Epithelial cell of proximal tubule (primary cell): ENCODE measurements at regions not wholly inside any gene's neighbourhood (a gene's known extent, or its start where the extent isn't known, plus 50 kb on each side); places are given as distances from the start of the nearest gene placed in this dataset.
"Not testable (repeated sequence)": the region's sequence is repeated elsewhere in the genome, so short reads cannot be mapped to it uniquely, and the experiment has no call there.

Source experiments
- DNase-seq: peaks from one replicate; pipeline ENCODE4 v3.0.0-alpha.2; 2011; ENCODE audit warnings: low read depth
- H3K4me3 ChIP-seq: 2 replicates; pipeline ENCODE4 v1.5.1; 2011; ENCODE audit warnings: low read depth, mild to moderate bottlenecking, low read length
- TF ChIP-seq, protein P1 (sequence below): conservative IDR thresholded peaks from 2 replicates; pipeline ENCODE4 v1.5.1; 2012; ENCODE audit warnings: low read depth, mild to moderate bottlenecking, low read length

- no peak overlapping the region for H3K4me3 ChIP-seq
- TF ChIP-seq, protein P1, sequence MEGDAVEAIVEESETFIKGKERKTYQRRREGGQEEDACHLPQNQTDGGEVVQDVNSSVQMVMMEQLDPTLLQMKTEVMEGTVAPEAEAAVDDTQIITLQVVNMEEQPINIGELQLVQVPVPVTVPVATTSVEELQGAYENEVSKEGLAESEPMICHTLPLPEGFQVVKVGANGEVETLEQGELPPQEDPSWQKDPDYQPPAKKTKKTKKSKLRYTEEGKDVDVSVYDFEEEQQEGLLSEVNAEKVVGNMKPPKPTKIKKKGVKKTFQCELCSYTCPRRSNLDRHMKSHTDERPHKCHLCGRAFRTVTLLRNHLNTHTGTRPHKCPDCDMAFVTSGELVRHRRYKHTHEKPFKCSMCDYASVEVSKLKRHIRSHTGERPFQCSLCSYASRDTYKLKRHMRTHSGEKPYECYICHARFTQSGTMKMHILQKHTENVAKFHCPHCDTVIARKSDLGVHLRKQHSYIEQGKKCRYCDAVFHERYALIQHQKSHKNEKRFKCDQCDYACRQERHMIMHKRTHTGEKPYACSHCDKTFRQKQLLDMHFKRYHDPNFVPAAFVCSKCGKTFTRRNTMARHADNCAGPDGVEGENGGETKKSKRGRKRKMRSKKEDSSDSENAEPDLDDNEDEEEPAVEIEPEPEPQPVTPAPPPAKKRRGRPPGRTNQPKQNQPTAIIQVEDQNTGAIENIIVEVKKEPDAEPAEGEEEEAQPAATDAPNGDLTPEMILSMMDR, result no peak
- DNase-seq, result no peak
Observed at GRCh38 chr6:2579804-2580570, 170.7 kb downstream of the MYLK4 start.

- TF ChIP-seq, protein P1, result no peak
- DNase-seq, result no peak
- no peak overlapping the region for H3K4me3 ChIP-seq
Observed at GRCh38 chr6:2579241-2579761, 171.4 kb downstream of the MYLK4 start.

DNA sequence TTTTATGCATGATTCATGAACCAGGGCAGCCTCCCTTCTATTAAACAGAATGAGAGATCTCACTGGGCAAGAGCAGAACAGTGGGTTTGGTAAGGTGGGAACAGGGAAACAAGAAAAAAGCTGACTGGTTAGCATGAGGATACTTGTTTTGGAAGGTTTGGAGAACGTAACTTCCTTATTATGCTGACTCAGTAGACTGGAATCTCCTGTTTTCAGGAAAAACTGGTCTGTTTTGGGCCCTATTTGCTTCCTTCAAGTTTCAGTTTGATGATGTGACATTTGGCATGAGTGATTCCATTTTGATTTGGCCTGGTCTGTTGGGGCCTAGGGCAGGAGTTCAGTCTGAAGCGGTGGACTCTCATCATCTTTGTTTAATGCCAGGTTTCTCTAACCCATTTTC is 172.0 kb downstream of the MYLK4 start:
- no peak overlapping the region for H3K4me3 ChIP-seq
- no peak for DNase-seq
- TF ChIP-seq, protein P1, result no peak

- TF ChIP-seq, protein P1, result no peak
- H3K4me3 ChIP-seq, result no peak overlapping the region
- no peak for DNase-seq
Observed at GRCh38 chr6:2576499-2576898, 174.2 kb downstream of the MYLK4 start.

DNA sequence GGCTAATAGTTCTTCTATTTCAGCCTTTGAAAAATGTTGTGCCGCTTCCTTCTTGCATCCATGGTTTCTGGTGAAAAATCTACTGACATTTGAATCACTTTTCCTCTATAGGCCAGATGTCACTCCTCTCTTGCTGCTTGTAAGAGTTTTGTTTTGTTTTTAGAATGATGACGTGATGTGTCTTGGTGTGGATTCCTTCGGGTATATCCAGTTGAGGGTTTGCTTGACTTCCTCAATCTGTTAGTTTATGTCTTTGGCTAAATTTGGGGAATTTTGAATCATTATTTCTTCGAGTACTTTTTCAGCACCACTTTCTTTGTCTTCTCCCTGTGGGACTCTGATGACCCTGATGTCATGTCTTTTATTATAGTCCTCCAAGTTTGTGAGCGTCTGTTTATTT is 175.5 kb downstream of the MYLK4 start:
- H3K4me3 ChIP-seq, result no peak overlapping the region
- TF ChIP-seq, protein P1, result no peak
- no peak for DNase-seq

- not testable (repeated sequence) for H3K4me3 ChIP-seq
Observed at GRCh38 chr6:2569420-2569819, 181.3 kb downstream of the MYLK4 start.

DNA sequence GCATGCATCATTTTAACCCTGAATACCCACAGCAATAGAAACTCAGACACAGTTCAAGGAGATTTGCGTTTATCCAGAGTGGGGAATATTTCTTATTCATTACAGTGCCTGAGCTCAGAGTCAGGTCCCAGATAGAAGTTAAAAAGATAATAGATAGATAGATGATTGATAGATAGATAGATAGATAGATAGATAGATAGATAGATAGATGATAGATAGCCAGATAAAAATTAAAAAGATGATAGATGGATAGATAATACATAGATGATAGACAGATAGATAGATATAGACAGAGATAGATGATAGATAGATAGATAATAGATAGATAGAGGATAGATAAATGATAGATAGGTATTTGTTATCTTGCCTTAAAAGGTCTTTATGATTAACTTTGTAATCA is 184.7 kb downstream of the MYLK4 start:
- H3K4me3 ChIP-seq, result no peak overlapping the region
- no peak for DNase-seq
- TF ChIP-seq, protein P1, result no peak

More at GRCh38 chr6:2569420-2569819, 181.3 kb downstream of the MYLK4 start:
- not testable (repeated sequence) for DNase-seq
